T47D (cell line): ENCODE measurements at regions not wholly inside any gene's neighbourhood (a gene's known extent, or its start where the extent isn't known, plus 50 kb on each side); places are given as distances from the start of the nearest gene placed in this dataset.

Source experiments
- DNase-seq, 2 experiments: peaks; one replicate each; pipeline versions ENCODE4 v3.0.0 to v3.0.0-alpha.2; 2011 to 2012; ENCODE audit warnings: low read depth in 1 of 2, low spot score in 1 of 2
- JUND ChIP-seq: IDR thresholded peaks from 2 replicates; pipeline ENCODE4 v1.6.1; 2012; ENCODE audit warnings: low read depth
- in situ Hi-C: cut with HindIII; loops from 2 replicates; pipeline ENCODE4 v1.10.0; 2016; ENCODE audit warnings: low sequenced_read_pairs, low pct_unique_long_range_greater_than_20kb

DNA sequence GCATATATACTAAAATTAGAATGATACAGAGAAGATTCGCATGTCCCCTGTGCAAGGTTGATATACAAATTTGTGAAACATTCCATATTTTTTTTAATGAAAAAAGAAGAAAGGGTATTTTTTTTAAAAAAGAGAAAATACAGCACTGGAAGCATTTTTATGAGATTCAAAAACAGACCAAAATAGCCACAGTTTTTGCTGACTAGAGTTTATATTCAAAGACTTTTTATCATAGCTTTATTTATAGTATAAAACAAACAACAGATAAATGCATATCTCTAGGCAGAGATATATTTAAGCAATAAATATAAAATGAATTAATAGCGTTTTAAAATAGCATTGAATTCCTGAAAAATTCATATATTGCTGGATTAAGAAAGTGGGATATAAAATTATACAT, 436.5 kb upstream of the ACVR2A start:
- in situ Hi-C loops = no loop called here
- TF ChIP-seq JUND = no peak

DNA sequence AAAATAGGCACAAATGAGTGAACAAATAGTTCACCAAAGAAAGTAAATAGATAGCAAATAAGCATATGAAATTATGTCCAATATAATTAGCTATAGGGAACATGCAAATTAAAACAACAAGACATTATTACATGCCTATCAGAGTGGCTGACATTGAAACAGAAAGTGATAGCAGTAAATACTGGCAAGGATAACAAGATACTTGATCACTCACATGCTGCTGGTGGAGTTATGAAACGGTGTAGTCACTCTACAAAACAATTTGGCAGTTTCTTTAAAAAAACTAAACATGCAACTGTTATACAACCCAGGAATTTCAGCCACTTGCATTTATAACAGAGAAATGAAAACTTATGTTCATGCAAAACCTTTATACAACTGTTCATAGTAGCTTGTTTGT, 439.2 kb upstream of the ACVR2A start:
- DNase-seq = no peak
- in situ Hi-C loops = no loop called here
- TF ChIP-seq JUND = no peak

More for the DNA sequence above, 436.5 kb upstream of the ACVR2A start:
- DNase-seq = no peak

DNA sequence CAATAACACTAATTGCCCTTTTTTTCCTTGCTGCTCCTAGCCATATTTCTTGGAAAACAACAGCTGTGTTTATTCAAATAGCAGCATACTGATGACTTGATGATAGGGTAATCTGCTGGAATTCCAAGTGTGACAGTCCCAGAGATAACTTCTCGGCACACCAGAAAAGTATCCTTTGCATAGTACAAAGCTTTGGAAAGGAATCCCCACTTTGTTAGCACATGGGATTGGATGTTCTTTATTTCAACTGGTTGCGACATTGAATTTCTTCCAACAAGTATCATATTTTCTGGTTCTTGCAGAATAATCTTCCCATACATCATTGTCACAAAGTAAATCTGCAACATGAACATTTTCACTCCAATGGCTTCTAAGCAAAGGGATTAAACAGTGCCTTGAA, 445.8 kb upstream of the ACVR2A start:
- no peak for TF ChIP-seq JUND
- in situ Hi-C loops = no loop called here
- no peak for DNase-seq

DNA sequence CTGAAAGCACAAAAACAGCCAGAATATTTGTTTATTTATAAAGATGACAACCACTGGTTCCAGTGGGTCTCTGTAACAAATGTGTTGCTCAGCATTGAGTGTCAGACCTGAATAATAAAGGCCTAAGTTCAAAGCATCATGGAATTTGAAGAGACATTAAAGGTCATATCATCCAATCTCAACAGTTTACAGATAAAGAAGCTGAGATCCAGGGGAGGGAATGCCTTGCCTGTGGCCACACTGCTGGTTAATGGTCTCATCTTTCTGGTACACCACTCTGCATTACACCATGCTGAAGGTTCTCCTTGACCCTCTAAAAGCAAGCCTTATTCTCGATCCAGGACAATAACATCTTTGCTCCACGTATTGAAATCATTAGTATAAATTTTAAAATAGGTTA, 446.5 kb upstream of the ACVR2A start:
- no peak for DNase-seq
- in situ Hi-C loops = no loop called here
- no peak for TF ChIP-seq JUND

DNA sequence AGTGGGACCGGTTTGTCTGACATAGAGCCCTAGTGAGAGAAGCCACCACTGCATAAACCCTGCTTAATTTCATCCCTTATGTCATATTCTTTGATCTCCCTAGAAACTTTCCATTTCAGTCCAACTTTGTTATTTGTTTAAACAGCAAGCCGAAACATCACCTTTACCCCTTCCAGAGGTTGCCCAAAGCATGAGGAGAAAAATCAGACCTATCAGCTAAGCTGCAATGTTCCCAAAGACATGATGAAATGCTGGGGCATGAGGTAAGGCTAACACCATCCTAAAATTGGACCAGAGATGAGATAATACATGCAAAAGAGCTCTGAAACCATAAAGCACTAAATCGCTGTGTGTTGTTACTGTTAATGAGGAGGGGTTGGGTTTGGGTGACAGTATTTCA, 447.9 kb upstream of the ACVR2A start:
- no peak for TF ChIP-seq JUND
- in situ Hi-C loops = no loop called here
- no peak for DNase-seq

DNA sequence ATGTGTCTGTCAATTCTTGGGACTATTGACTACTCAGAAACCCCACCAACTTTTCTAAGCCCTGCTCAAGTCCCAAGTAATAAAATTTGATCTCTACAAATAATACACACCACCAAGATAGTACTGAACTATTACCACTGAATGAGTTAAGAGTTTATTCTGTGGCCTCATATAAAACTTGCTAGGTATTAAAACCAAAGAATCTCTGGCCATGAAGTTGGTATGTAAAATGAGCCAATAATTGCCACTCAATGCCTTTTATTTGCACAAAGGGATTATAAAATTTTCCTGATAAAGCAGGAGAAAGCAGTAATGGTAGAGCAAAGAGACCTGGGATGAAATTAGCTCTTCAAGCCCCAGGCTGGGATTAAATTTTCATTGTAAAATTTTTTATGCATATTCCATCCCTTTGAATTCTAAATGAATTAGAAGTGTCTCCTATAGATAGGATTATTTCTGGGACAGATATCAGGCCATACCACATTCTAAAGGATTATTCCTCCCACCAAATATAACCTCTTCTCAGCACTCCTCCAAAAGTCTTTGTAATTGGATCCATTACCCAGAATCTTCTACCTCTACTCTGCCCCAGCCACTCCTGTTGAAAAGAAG, 450.5 kb upstream of the ACVR2A start:
- no peak for TF ChIP-seq JUND

DNA sequence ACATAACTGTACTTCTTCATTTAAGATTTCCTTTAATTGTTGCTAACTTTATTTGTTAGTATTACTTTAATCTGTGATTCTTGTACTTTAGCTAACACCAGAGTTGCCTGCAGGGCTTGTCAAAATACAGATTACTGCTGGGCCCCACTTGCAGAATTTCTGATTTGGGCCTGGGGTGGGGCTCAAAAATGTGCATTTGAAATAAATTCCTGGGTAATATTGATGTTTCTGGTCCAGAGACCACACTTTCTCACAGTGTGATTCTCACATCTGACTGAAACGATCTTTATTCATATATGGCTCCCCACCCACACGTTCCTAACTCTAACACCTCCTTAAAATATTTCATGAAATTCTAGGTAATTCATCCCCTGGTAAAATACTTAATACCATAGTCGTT, 452.6 kb upstream of the ACVR2A start:
- TF ChIP-seq JUND = no peak
- in situ Hi-C loops = no loop called here
- DNase-seq = no peak

More for the DNA sequence above, 450.5 kb upstream of the ACVR2A start:
- no peak for DNase-seq
- in situ Hi-C loops = no loop called here

DNA sequence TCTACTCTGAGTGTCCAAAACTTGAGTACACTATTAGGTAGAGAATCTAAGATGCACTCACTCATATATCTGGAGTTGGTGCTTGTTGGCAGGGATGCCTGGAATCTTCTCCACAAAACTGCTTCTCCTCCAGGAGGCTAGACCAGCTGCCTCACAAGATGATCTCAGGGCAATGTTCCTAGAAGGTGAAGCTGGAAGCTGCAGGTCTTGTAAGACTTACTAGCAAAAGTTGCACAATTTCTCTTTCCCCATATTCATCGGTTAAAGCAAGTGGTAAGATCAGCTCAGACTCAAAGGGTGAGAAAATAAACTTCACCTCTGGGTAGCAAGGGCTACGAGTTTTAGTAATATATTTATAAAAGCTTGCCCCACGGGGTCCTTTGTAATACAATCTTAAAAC, 454.4 kb upstream of the ACVR2A start:
- no peak for TF ChIP-seq JUND
- DNase-seq = no peak
- in situ Hi-C loops = no loop called here

DNA sequence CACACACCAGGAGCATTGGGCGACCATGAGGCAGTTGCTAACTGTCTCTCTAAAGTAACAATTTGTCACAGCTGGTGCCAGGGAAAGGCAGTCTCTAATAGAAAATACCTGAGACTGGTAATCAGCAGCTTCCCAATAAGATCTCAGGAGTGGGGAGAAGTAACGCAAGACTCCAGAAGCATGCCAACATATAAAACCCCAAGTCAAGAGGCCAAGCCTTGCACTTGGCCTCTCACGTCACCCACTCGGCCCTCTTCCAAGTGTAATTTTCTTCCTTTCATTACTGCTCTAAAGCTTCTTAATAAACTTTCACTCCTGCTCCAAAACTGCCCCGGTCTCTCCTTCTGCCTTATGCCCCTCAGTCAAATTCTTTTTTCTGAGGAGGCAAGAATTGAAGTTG, 455.6 kb upstream of the ACVR2A start:
- in situ Hi-C loops = no loop called here
- no peak for DNase-seq
- no peak for TF ChIP-seq JUND

DNA sequence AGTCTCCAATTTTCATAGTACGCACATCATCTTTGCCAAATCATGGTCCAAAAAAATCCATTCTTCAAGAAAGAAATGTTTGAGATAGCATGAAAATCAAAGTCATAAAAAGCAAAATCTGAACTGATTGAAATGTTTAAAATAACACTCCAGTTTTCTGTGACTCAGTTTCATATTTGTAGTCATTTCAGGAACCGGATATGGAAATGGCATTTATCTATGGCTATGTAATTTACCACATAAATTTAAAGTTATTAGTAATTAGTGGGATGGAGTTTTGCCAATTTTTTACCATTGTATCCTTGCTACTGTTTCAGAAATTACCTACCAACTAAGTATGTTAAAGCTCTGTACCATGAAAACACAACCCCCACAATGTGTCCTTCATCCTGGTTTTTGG, 456.6 kb upstream of the ACVR2A start:
- in situ Hi-C loops = no loop called here
- no peak for DNase-seq
- TF ChIP-seq JUND = no peak

DNA sequence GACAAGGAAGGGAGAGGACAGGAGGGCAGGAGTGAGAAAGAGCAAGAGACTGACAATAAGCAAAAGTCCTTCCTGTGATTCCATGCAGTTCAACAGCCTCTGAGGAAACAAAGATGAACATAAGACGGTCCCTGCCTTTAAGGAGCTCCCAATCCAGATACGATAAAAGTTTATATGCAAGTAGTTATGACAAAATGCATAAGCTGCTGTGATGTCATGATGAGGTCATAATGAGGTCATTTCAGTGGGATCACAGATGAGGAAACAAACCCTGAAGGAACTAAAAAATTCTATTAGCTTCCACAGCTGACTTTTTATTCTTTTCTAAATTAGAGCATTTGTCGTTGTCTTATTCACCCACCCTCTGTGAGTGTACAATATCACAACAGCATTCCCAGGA, 458.5 kb upstream of the ACVR2A start:
- TF ChIP-seq JUND = no peak
- DNase-seq = peak in 1 of 2 experiments; percentile 9
- in situ Hi-C loops = no loop called here

DNA sequence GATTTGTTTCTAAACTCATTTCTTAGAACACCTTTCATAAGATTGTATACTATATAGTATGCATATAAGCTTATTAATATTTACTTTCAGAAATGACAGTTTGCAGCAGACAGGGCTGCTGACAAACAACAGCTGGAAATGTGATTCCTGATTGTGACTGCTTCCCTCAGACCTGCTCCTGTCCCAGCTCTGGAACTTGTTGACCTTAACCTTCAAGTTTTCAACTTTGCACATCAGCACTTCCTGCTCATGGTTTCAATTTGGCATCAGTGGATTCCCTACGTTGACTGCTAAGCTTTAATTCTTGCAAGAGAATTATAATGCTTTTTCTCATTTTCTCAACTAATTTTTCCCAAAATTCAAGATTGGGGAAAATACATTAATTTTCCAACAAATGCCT, 459.2 kb upstream of the ACVR2A start:
- in situ Hi-C loops = no loop called here
- TF ChIP-seq JUND = no peak
- DNase-seq = no peak

DNA sequence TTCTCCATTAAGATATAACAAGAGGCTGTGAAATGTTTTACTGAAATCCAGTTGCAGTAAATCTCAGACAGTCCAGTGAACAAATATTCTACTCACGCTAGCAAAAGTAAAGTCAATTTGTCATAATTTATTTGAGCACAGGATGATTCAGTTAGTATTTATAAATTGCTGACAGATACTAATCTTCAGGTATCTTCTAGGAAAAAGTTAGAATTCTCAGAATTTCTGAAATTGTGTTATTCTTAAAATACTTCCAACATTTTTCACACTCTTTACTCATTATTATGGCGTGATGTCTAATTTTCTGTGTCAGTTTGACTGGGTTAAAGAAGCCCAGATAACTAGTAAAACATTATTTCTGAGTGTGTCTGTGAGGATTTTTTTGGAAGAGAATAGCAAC, 460.2 kb upstream of the ACVR2A start:
- in situ Hi-C loops = no loop called here
- DNase-seq = no peak
- TF ChIP-seq JUND = no peak

DNA sequence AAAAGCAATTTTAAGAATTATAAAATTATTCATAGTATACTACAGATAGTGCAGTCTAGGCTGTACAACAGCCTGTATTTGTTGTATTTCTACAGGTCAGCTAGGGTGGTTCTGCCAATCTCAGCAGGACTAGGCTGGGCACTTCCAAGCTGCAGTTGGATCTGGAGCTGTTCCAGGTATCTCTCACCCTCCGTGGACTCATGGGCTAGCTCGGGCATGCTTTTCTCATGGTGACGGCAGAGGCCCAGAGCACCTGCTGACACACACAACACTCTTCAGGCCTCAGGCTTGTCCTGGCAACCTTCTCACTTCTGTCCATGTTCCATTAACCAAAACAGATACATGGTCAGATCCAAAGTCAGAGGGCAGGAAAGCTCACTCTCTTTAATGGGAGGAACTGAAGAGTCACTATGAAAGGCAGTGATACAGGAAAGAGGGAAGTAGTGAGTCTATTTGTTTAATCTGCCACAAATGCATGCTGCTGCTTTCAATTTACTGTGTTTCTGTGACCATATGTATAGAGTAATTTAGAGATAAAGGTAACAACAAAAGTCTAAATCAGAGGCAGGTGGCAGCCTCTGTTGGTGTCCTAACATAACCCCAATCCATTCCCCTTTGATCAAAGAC, 462.4 kb upstream of the ACVR2A start:
- DNase-seq = peak in 1 of 2 experiments; percentile 15
- no peak for TF ChIP-seq JUND
- in situ Hi-C loops = no loop called here
